ENCODE measurements at regions not wholly inside any gene's neighbourhood (a gene's known extent, or its start where the extent isn't known, plus 50 kb on each side); places are given as distances from the start of the nearest gene placed in this dataset.
A peak's percentile ranks its signal among the peaks of the same experiment; 100 is the strongest.

DNA sequence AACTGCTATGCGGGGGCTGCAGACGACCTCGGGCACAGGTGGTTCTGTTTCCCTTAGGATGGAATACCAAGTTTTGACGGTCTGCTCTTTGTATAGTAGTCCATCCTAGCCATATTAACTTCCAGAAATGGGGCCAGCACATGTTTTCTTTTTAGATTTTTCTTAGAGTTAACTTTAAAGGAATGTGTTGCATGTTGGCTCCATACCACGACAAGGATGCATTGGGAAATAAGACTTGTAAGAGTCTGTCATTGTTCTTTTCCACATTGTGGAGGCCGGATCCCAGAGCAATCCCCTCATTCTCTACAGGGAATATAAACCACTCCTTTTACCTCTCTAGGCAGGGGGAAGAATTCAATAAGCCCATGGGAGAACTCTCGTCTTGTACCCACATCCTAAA is 87.1 kb upstream of the PLSCR4 start:
- no peak for DNase-seq (ENCODE audit: unreplicated experiment)
- ChIA-PET POLR2A (no interaction called here), CTCF (interaction anchor here (1.6 to 3.1 kb wide), 2 partner anchors 11 to 243 kb away, joined by 4 to 14 read pairs; no protein-coding TSS in a partner anchor)
- TF ChIP-seq, protein P1, sequence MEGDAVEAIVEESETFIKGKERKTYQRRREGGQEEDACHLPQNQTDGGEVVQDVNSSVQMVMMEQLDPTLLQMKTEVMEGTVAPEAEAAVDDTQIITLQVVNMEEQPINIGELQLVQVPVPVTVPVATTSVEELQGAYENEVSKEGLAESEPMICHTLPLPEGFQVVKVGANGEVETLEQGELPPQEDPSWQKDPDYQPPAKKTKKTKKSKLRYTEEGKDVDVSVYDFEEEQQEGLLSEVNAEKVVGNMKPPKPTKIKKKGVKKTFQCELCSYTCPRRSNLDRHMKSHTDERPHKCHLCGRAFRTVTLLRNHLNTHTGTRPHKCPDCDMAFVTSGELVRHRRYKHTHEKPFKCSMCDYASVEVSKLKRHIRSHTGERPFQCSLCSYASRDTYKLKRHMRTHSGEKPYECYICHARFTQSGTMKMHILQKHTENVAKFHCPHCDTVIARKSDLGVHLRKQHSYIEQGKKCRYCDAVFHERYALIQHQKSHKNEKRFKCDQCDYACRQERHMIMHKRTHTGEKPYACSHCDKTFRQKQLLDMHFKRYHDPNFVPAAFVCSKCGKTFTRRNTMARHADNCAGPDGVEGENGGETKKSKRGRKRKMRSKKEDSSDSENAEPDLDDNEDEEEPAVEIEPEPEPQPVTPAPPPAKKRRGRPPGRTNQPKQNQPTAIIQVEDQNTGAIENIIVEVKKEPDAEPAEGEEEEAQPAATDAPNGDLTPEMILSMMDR (IDR thresholded peaks at IDR 0.05; ENCODE audit: unreplicated experiment): no peak
- no peak overlapping the region for H3K4me3 Mint-ChIP-seq (ENCODE audit: unreplicated experiment)
- intact Hi-C loops (cut with micrococcal nuclease): no loop called here
- H3K27ac Mint-ChIP-seq (ENCODE audit: low read depth, unreplicated experiment): no peak overlapping the region
- H3K9me3 Mint-ChIP-seq (ENCODE audit: unreplicated experiment): no peaks in the 10 kb centered on the region
- BruUV-seq (replicated peaks): no TSS peak
- H3K4me1 Mint-ChIP-seq (ENCODE audit: insufficient read depth, unreplicated experiment): no peaks in the 10 kb centered on the region
- no peaks in the 10 kb centered on the region for H3K36me3 Mint-ChIP-seq (ENCODE audit: insufficient read depth, unreplicated experiment)
- H3K27me3 Mint-ChIP-seq (ENCODE audit: insufficient read depth, unreplicated experiment): no peaks in the 10 kb centered on the region

DNA sequence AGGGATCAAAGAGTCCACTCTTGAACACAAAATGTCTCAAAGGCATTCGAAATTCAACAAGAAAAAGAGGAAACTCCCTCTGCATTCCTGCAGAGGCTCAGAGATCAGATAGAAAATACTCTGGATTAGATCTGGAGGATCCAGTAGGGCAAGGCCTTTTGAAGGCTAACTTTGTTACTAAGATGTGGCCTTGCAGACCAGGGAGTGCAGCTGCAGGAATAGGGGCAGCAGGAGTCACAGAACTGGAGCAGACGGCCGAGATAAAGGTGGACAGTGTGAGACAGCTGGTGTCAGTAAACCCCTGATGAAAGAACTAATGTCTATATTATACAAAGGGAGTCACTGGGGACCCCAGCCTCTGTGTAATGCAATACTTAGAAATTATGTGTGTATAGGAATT is 84.5 kb upstream of the PLSCR4 start:
- POLR2A ChIA-PET: no interaction called here
- TF ChIP-seq, protein P1 (IDR thresholded peaks at IDR 0.05; ENCODE audit: unreplicated experiment): no peak
- DNase-seq (ENCODE audit: unreplicated experiment): no peak
- no peak overlapping the region for H3K27ac Mint-ChIP-seq (ENCODE audit: low read depth, unreplicated experiment)
- no peaks in the 10 kb centered on the region for H3K36me3 Mint-ChIP-seq (ENCODE audit: insufficient read depth, unreplicated experiment)
- no peaks in the 10 kb centered on the region for H3K9me3 Mint-ChIP-seq (ENCODE audit: unreplicated experiment)
- CTCF ChIA-PET: interaction anchor here (2.4 to 3.1 kb wide), 2 partner anchors 8 to 259 kb away, joined by 6 to 14 read pairs; no protein-coding TSS in a partner anchor
- intact Hi-C loops (cut with micrococcal nuclease): no loop called here
- H3K4me1 Mint-ChIP-seq (ENCODE audit: insufficient read depth, unreplicated experiment): no peaks in the 10 kb centered on the region
- no peaks in the 10 kb centered on the region for H3K27me3 Mint-ChIP-seq (ENCODE audit: insufficient read depth, unreplicated experiment)
- no peak overlapping the region for H3K4me3 Mint-ChIP-seq (ENCODE audit: unreplicated experiment)
- BruUV-seq (replicated peaks): no TSS peak

DNA sequence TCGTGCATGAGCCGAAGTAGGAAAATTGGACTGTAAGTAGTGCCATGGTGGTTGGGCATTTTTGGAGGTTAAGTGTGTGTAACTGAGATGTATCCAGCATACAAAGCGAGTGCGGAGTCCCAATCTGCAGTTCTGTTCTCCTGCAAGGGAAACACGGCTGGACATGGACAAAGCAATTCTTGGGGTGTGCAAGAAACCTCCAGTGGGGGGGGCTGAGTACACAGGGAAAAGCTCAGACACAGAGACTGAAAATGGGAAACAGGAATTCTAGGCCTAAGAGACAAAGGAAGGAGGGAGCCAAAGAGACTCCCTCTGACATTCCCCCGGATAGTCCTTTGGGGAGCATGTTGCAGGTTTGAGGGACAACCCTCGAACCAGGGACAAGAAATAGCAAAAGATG is 83.2 kb upstream of the PLSCR4 start:
- DNase-seq (ENCODE audit: unreplicated experiment): peak; percentile 45
- Mint-ChIP-seq H3K4me3 (ENCODE audit: unreplicated experiment) (no peak overlapping the region), H3K4me1 (ENCODE audit: insufficient read depth, unreplicated experiment) (no peaks in the 10 kb centered on the region), H3K27me3 (ENCODE audit: insufficient read depth, unreplicated experiment) (no peaks in the 10 kb centered on the region), H3K27ac (ENCODE audit: low read depth, unreplicated experiment) (no peak overlapping the region), H3K36me3 (ENCODE audit: insufficient read depth, unreplicated experiment) (no peaks in the 10 kb centered on the region), H3K9me3 (ENCODE audit: unreplicated experiment) (no peaks in the 10 kb centered on the region)
- CTCF ChIA-PET: interaction anchor here (0.6 to 1.9 kb wide), 8 partner anchors 145 to 261 kb away, joined by 3 to 10 read pairs (median 4); no protein-coding TSS in a partner anchor
- BruUV-seq (replicated peaks): no TSS peak
- POLR2A ChIA-PET: interaction anchor here (0.6 to 1.3 kb wide), 3 partner anchors 85 to 243 kb away, joined by 3 to 5 read pairs (median 3); no protein-coding TSS in a partner anchor
- TF ChIP-seq, protein P1 (IDR thresholded peaks at IDR 0.05; ENCODE audit: unreplicated experiment): peak; percentile 23
- intact Hi-C loops (cut with micrococcal nuclease): loop anchor here (1.0 to 5.0 kb wide), 2 partner anchors 243 to 303 kb away; no protein-coding TSS in a partner anchor

DNA sequence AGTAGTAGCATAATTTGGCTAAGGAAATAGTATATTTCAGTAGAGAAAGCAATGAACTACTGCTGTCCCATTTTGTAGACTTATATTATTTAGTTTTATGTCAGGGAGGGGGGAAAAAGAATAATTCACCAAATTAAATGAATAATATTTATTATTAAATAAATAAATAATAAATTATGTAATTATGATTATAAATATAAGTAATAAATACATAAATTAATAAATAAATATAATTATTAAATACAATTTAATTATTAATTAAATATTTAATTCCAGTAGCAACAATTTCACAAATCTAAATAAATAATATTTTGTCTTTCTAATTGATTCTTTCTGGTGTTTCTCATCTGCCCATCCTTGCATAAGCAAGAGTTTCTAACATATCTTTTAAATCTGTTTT is 81.1 kb upstream of the PLSCR4 start:
- intact Hi-C loops (cut with micrococcal nuclease): loop anchor here (5.0 kb wide), 1 partner anchor 305 kb away; no protein-coding TSS in a partner anchor
- TF ChIP-seq, protein P1 (IDR thresholded peaks at IDR 0.05; ENCODE audit: unreplicated experiment): no peak
- no peaks in the 10 kb centered on the region for H3K4me1 Mint-ChIP-seq (ENCODE audit: insufficient read depth, unreplicated experiment)
- ChIA-PET POLR2A (no interaction called here), CTCF (interaction anchor here (1.1 to 2.5 kb wide), 4 partner anchors 12 to 267 kb away, joined by 3 to 11 read pairs (median 4); no protein-coding TSS in a partner anchor)
- H3K9me3 Mint-ChIP-seq (ENCODE audit: unreplicated experiment): no peaks in the 10 kb centered on the region
- H3K27me3 Mint-ChIP-seq (ENCODE audit: insufficient read depth, unreplicated experiment): no peaks in the 10 kb centered on the region
- H3K36me3 Mint-ChIP-seq (ENCODE audit: insufficient read depth, unreplicated experiment): no peaks in the 10 kb centered on the region
- no peak for DNase-seq (ENCODE audit: unreplicated experiment)
- no TSS peak for BruUV-seq (replicated peaks)
- no peak overlapping the region for H3K27ac Mint-ChIP-seq (ENCODE audit: low read depth, unreplicated experiment)
- no peak overlapping the region for H3K4me3 Mint-ChIP-seq (ENCODE audit: unreplicated experiment)

Measured in MCF 10A (cell line).